ENCODE measurements at regions not wholly inside any gene's neighbourhood (a gene's known extent, or its start where the extent isn't known, plus 50 kb on each side); places are given as distances from the start of the nearest gene placed in this dataset.

GRCh38 chr2:88828397-88829137 is 137.1 kb downstream of the RPIA start:
- DNase-seq (ENCODE audit: low spot score): no peak
- no peaks in the 10 kb centered on the region for H3K27me3 ChIP-seq (ENCODE audit: insufficient read depth)
- H3K4me2 ChIP-seq: no peak overlapping the region
- H3F3A ChIP-seq (replicated peaks; ENCODE audit: low read depth): no peaks in the 10 kb centered on the region
- H3K79me2 ChIP-seq (replicated peaks; ENCODE audit: insufficient read depth): no peaks in the 10 kb centered on the region
- no peaks in the 10 kb centered on the region for H3K4me1 ChIP-seq (ENCODE audit: insufficient read depth)
- no peaks in the 10 kb centered on the region for H3K27me3 Mint-ChIP-seq (ENCODE audit: insufficient read depth, low read depth, poor library complexity)
- H3K9me3 Mint-ChIP-seq: no peaks in the 10 kb centered on the region; the same call in 1 of the 3 replicates
- no peak overlapping the region for H2AFZ ChIP-seq
- H4K20me1 ChIP-seq (replicated peaks; ENCODE audit: insufficient read depth): no peaks in the 10 kb centered on the region
- no peak overlapping the region for H3K27ac ChIP-seq (ENCODE audit: low read depth)
- H3K36me3 ChIP-seq (ENCODE audit: insufficient read depth): no peaks in the 10 kb centered on the region
- H3K4me1 Mint-ChIP-seq: no peaks in the 10 kb centered on the region
- H3K4me3 ChIP-seq: no peak overlapping the region
- no peaks in the 10 kb centered on the region for H3K36me3 Mint-ChIP-seq (ENCODE audit: low read depth)
- no peak overlapping the region for H3K27ac Mint-ChIP-seq
- no peaks in the 10 kb centered on the region for H3K9me2 ChIP-seq (ENCODE audit: insufficient read depth)
- TF ChIP-seq POLR2AphosphoS5 (IDR thresholded peaks at IDR 0.05; ENCODE audit: low read depth): no peak
- TF ChIP-seq CTCF (conservative IDR thresholded peaks at IDR 0.05; ENCODE audit: low read depth in 2 of 2): no peak
- TF ChIP-seq ZNF331 (CRISPR knock-in tag; IDR thresholded peaks at IDR 0.05; ENCODE audit: low read depth): no peak
- ATAC-seq: no peak
- H3K4me3 Mint-ChIP-seq: no peak overlapping the region

- Histone ChIP-seq H3K9me2 (ENCODE audit: insufficient read depth) (no peaks in the 10 kb centered on the region), H3K79me2 (replicated peaks; ENCODE audit: insufficient read depth) (no peaks in the 10 kb centered on the region), H2AFZ (no peak overlapping the region), H3K4me2 (no peak overlapping the region), H4K20me1 (replicated peaks; ENCODE audit: insufficient read depth) (no peaks in the 10 kb centered on the region), H3K27ac (ENCODE audit: low read depth) (no peak overlapping the region), H3K4me3 (no peak overlapping the region), H3K4me1 (ENCODE audit: insufficient read depth) (no peaks in the 10 kb centered on the region), H3K27me3 (ENCODE audit: insufficient read depth) (no peaks in the 10 kb centered on the region), H3K36me3 (ENCODE audit: insufficient read depth) (no peaks in the 10 kb centered on the region), H3F3A (replicated peaks; ENCODE audit: low read depth) (no peaks in the 10 kb centered on the region)
- no peaks in the 10 kb centered on the region for H3K27me3 Mint-ChIP-seq (ENCODE audit: insufficient read depth, low read depth, poor library complexity)
- no peaks in the 10 kb centered on the region for H3K4me1 Mint-ChIP-seq
- H3K4me3 Mint-ChIP-seq: no peak overlapping the region
- DNase-seq (ENCODE audit: low spot score): no peak
- H3K36me3 Mint-ChIP-seq (ENCODE audit: low read depth): no peaks in the 10 kb centered on the region
- no peaks in the 10 kb centered on the region; the same call in 2 of the 3 replicates for H3K9me3 Mint-ChIP-seq
- H3K27ac Mint-ChIP-seq: no peak overlapping the region
- no peak for ATAC-seq
- TF ChIP-seq CREB1 (CRISPR knock-in tag; IDR thresholded peaks at IDR 0.05; ENCODE audit: low read depth) (no peak), REST (IDR thresholded peaks at IDR 0.05; ENCODE audit: unreplicated experiment) (no peak), JUNB (IDR thresholded peaks at IDR 0.05; ENCODE audit: unreplicated experiment) (no peak), STAT1 (IDR thresholded peaks at IDR 0.05; ENCODE audit: unreplicated experiment) (no peak), EZH2 (IDR thresholded peaks at IDR 0.05; ENCODE audit: low read depth, unreplicated experiment) (no peak), ETS1 (IDR thresholded peaks at IDR 0.05) (no peak)
Measured at GRCh38 chr2:88829607-88830463, 138.4 kb downstream of the RPIA start.
